HG02763 (cell line): ENCODE measurements at regions not wholly inside any gene's neighbourhood (a gene's known extent, or its start where the extent isn't known, plus 50 kb on each side); places are given as distances from the start of the nearest gene placed in this dataset.
"Not testable (repeated sequence)": the region's sequence is repeated elsewhere in the genome, so short reads cannot be mapped to it uniquely, and the experiment has no call there.

Experiments used
- ATAC-seq: cut with Tn5 transposase; IDR thresholded peaks from one replicate; pipeline ENCODE4 v1.9.1; 2021; ENCODE audit warnings: mild to moderate bottlenecking, moderate library complexity; ENCODE audit not compliant: unreplicated experiment

- no peak for ATAC-seq
Observed at GRCh38 chr7:16369855-16370254, 51.5 kb downstream of the CRPPA start.

GRCh38 chr7:16369309-16369708 lies 52.0 kb downstream of the CRPPA start:
- ATAC-seq: not testable (repeated sequence)

- ATAC-seq: no peak
Observed at GRCh38 chr7:16368885-16369284, 52.5 kb downstream of the CRPPA start.

GRCh38 chr7:16367115-16367514 lies 54.2 kb downstream of the CRPPA start:
- ATAC-seq: no peak

GRCh38 chr7:16365952-16366351 lies 55.4 kb downstream of the CRPPA start:
- ATAC-seq: no peak

- peak; percentile 36 for ATAC-seq
Observed at GRCh38 chr7:16365177-16365576, 56.2 kb downstream of the CRPPA start.

GRCh38 chr7:16359216-16359615 lies 62.1 kb downstream of the CRPPA start:
- no peak for ATAC-seq

GRCh38 chr7:16357921-16358320 lies 63.4 kb downstream of the CRPPA start:
- ATAC-seq: no peak

- no peak for ATAC-seq
Observed at GRCh38 chr7:16357474-16357873, 63.9 kb downstream of the CRPPA start.

DNA sequence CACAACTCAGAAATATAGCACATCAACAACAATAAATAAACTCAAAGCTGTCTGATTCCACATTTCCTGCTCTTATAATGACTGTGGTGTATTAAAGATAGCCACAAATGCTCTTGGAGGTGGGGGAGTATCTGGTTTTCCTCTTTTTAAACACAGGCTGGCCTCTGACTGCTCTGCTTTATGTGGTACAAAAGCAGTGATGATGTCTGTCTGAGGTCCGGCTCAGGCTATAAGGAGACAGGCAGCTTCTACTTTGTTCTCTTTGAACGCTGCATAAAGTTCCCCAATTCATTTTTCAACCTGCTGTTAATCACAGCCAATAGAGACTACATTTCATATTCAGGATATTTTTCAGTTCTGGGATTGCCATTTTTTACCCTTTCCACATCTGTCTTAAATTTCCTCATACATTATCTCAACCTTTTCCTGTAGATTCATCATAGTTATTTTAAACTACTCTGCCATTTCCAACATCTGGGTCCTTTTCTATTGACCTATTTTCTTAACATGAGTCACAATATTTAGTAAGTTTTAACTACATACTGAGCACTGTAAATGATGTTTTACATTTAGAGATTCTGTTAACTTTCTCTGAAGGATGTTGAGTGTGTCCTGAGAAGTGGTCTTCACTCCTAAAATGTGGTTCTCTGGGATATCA lies 64.9 kb downstream of the CRPPA start:
- no peak for ATAC-seq

GRCh38 chr7:16354573-16354972 lies 66.8 kb downstream of the CRPPA start:
- no peak for ATAC-seq

DNA sequence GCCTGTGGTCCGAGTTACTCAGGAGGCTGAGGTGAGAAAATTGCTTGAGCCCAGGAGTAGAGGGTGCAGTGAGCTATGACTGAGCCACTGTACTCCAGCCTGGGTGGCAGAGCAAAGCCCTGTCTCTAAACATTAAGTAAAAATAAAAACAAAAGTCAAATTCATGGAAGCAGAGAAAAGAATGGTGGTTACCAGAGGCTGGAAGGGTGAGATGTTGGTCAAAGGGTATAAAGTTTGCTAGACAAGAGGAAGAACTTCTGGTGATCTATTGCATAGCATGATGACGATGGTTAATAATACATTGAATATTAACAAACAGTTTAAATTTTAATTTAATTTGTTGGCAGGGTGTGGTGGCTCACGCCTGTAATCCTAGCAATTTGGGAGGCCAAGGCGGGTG lies 68.1 kb downstream of the CRPPA start:
- no peak for ATAC-seq

- ATAC-seq: peak; percentile 55
Observed at GRCh38 chr7:16350634-16351033, 70.7 kb downstream of the CRPPA start.

DNA sequence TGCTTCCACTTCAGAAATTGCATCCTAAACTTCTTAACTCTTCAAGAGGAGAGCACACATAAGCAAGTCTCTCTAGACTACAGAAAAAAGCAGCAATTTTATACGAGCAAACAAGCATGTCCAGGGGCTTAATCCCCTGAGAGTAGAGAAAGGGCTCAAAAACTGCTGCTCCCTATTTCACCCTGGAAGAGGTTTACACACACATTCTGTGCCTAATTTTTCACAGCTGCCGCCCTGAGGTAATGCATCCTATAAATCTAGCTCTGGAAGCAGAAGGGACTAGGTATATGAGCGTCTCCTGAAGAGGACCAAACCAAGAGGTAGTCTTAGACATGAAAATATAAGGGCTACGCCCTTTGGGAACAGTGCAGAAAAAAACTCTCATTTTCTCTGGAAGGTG lies 73.1 kb downstream of the CRPPA start:
- no peak for ATAC-seq

DNA sequence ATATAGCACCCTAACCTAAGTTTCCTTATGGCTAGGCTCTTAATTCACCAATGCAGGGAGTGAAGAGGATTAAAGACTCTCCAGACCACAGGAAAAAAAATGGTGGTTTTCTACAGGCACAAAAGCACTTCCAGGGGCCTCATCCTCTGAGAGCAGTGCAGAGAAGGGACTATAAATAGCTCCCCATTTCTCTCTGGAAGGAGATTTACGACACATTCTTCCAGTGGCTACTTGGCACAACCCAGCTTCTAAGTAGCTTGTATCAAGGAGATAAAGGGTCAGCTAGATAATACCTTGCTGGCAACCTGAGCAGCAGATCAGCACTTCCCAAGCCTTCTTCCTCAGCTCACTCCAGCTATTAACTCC lies 73.5 kb downstream of the CRPPA start:
- ATAC-seq: no peak

DNA sequence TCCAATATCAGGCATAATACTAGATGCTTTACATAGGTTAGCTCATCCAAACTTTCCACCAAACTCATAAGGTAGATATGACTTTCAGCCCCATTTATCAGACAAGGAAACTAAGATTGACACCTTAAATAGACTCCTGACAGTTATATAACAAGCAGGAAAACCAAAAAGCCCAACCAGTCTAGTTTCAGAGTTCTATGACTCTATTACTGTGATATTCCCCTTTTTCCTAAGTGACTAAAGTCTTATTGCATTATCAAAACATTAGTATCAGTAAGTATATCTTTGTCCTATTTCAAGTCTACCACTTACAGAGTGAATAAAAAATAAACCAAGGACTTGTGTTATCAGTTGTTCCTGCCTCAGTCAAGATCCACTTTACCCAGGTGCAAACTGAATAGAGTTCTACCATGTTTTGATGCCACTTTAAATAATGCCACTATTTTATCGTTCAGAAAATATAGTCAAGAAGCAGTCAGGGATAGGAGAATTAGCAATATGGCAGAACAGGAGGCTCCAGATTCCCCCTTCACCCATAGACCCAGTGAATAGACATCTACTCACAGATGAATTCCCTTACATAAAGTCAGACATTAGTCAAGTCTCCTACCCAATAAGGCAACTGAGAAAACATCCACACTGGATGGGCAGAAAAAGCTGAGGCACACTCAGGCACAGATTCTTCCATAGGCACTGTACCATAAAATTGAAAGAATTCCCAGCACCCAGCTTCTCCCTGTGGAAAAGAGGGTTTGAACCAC lies 74.1 kb downstream of the CRPPA start:
- no peak for ATAC-seq

DNA sequence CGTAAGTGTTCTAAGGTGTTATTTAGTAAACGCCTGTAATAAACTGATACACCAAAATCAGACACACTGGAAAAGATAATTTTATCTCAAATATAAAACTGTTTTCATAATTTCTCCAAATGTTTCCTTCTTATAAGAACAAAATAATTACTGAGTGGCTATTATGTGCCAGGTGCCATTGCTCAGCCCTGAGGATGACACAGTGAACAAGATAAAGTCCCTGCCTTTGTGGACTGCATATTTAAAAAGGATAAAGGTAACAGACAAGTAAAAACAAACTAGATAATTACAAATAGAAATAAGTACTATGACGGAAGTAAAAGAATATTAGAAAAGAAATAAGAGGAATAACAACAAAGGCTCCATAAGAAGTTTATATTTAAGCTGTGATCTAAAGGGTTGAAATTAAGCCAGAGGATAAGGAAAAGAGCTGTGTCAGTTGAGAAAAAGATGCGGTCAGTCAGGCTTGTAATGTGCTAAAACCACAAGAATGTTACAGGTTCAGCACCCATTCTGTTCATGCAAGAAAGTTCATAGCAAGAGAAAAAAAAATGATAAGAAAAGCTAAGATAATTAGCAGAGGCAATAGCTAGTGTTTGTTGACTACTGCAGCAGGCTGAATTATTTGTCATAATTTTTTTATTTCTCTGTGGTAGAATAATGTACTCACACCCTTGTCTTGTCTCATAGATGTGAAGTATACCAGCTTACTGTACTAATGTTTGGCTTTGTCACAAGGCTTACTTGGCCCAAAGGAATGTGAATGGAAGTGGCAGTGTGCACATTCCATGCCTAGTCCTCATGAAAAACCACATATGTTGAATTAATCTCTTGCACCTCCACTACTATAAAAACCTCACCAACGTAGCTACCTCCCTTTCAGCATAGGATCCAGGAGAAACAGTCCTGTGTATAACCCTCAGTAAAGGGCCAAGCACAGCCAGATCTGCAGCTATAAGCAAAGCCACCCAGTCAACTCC lies 75.1 kb downstream of the CRPPA start:
- peak; percentile 71 for ATAC-seq

DNA sequence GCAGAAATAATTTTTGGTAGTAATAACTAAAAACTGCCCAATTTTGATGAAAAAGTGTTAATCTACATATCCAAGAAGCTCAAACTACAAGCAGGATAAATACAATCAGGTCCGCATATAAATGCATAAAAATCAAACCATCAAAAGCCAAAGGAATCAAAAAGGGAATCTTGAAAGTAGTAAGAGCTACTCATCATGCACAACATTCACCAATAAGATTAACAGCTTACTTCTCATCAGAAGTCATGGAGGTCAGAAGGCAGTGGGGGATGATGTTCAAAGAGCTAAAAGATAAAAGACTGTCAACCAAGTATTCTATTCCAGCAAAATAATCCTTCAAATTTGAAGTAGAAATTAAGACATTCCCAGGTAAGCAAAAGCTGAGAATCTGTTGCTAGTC lies 76.4 kb downstream of the CRPPA start:
- ATAC-seq: no peak

DNA sequence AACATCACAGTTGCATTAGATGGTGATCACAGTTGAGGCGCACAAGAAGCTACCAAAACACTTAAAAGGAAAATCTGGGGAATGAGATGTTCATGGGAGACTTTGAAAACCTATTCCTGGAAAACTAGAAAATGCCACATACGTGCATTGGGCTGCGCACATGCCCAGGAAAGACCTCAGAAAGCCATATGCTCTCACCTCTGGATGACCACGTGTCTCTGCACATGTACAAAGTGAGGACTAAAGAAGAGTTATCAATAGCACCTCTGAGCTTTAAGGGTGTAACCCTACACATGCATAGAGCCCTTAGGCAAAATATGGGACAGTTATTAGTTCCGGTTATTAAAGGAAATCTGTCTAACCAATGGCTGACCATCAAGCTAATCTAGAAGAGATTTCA lies 77.7 kb downstream of the CRPPA start:
- ATAC-seq: no peak

- ATAC-seq: no peak
Observed at GRCh38 chr7:16338065-16338464, 83.3 kb downstream of the CRPPA start.

DNA sequence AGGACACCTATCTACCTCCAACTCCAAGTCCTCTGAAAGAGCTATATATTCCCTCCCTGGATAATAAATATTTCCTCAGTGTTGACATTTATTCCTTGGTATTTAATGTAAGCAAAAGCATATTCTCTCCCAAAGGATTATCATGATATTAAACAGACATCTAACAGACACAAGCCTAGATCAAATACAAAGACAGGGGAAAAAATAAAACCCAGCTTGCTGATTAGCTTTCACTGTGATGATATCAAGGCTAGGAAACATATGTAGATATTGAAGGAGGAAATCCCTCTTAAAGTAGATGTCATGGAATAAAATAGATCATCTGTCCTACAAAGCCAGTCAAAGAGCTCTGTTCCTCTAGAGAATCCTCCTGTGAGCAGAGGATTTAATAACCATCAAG lies 95.2 kb downstream of the CRPPA start:
- no peak for ATAC-seq

- no peak for ATAC-seq
Observed at GRCh38 chr7:16323313-16323712, 98.0 kb downstream of the CRPPA start.
